GM12878 (cell line): ENCODE measurements at regions not wholly inside any gene's neighbourhood (a gene's known extent, or its start where the extent isn't known, plus 50 kb on each side); places are given as distances from the start of the nearest gene placed in this dataset.

ENCODE experiments used
- ATAC-seq: fragments of 200-7000 bp; cut with Tn5 transposase; 3 replicates; pipeline ENCODE4 v1.9.1; 2020; ENCODE audit warnings: mild to moderate bottlenecking, moderate library complexity
- BruUV-seq: library from RNA; stranded (reverse); fragments of 400-500 nt; replicated peaks from 2 replicates; lab custom pipeline; 2021; lab: Mats Ljungman, UMichigan
- CTCF ChIA-PET: fragments of 300-600 bp; sonication (Branson Sonifier 250); formaldehyde crosslinking; extraction: SDS; loops from one replicate; lab custom pipeline; 2021; ENCODE audit warnings: inconsistent platforms; lab: Yijun Ruan, JAX
- POLR2A ChIA-PET: fragments of 350-600 bp; formaldehyde crosslinking; extraction: SDS; loops from one replicate; lab custom pipeline; 2021; ENCODE audit warnings: inconsistent platforms; lab: Charles Lee
- RAD21 ChIA-PET: fragments of 300-600 bp; sonication (Branson Sonifier 250); formaldehyde crosslinking; loops from one replicate; lab custom pipeline; 2023; ENCODE audit warnings: antibody characterized with exemption; ENCODE audit not compliant: unreplicated experiment; lab: Charles Lee
- SMC1A ChIA-PET: fragments of 300-600 bp; sonication (Branson Sonifier 250); formaldehyde crosslinking; loops from one replicate; lab custom pipeline; 2023; ENCODE audit not compliant: unreplicated experiment, uncharacterized antibody; lab: Charles Lee
- DNase-seq: peaks from one replicate; pipeline ENCODE4 v3.0.0-alpha.2; 2011; ENCODE audit warnings: low read depth, low spot score
- FAIRE-seq: peaks from 3 replicates; lab custom pipeline; 2011; peaks lifted over from hg19 to GRCh38; lab: Jason Lieb, UNC
- H2AFZ ChIP-seq: 2 replicates; pipeline ENCODE4 v1.6.0; 2011; ENCODE audit warnings: low read depth, low read length, control low read depth; ENCODE audit not compliant: control insufficient read depth
- H3K27ac ChIP-seq: 2 replicates; pipeline ENCODE4 v1.5.1; 2011; ENCODE audit warnings: control low read depth; ENCODE audit not compliant: control insufficient read depth, insufficient read depth
- H3K27me3 ChIP-seq, 2 experiments: replicated peaks in 1 of 2; 2 replicates each; pipeline versions ENCODE4 v1.6.0 to v1.6.1; 2011; ENCODE audit warnings: low read length in 1 of 2; ENCODE audit not compliant: control insufficient read depth in 2 of 2, insufficient read depth in 2 of 2
- H3K36me3 ChIP-seq, 2 experiments: 2 replicates each; pipeline ENCODE4 v1.5.1; 2011; ENCODE audit warnings: low read length in 1 of 2; ENCODE audit not compliant: control insufficient read depth in 2 of 2, insufficient read depth in 2 of 2
- H3K4me1 ChIP-seq: 2 replicates; pipeline ENCODE4 v1.6.1; 2011; ENCODE audit warnings: mild to moderate bottlenecking, low read length, moderate library complexity, mixed read lengths; ENCODE audit not compliant: control insufficient read depth, insufficient read depth
- H3K4me2 ChIP-seq: 2 replicates; pipeline ENCODE4 v1.6.0; 2011; ENCODE audit warnings: control low read depth; ENCODE audit not compliant: control insufficient read depth, insufficient read depth
- H3K4me3 ChIP-seq: fragments of 200-600 bp; sonication (generic); 2 replicates; pipeline ENCODE4 v1.5.1; 2016
- H3K79me2 ChIP-seq: 2 replicates; pipeline ENCODE4 v1.6.0; 2011; ENCODE audit warnings: low read length; ENCODE audit not compliant: control insufficient read depth, insufficient read depth
- H3K9ac ChIP-seq: 2 replicates; pipeline ENCODE4 v1.8.0; 2011; ENCODE audit warnings: low read length, control low read depth, mixed read lengths; ENCODE audit not compliant: control insufficient read depth, insufficient read depth
- H3K9me3 ChIP-seq: replicated peaks from 3 replicates; pipeline ENCODE4 v1.5.1; 2011; ENCODE audit warnings: mild to moderate bottlenecking, low read length; ENCODE audit not compliant: control insufficient read depth, insufficient read depth
- H4K20me1 ChIP-seq: 2 replicates; pipeline ENCODE4 v1.6.0; 2011; ENCODE audit not compliant: control insufficient read depth, insufficient read depth
- BACH1 ChIP-seq: fragments of 450-650 bp; IDR thresholded peaks from 2 replicates; pipeline ENCODE4 v1.6.1; 2017; ENCODE audit warnings: mild to moderate bottlenecking, borderline replicate concordance
- EED ChIP-seq: sonication (generic); IDR thresholded peaks from 2 replicates; pipeline ENCODE4 v1.6.1; 2016; ENCODE audit warnings: antibody characterized with exemption, low read depth
- ELK1 ChIP-seq: IDR thresholded peaks from 2 replicates; pipeline ENCODE4 v1.6.1; 2012; ENCODE audit warnings: low read depth, low read length, improper control_type of control experiment
- EP300 ChIP-seq, 2 experiments: fragments of 150-350 bp in 1 of 2; IDR thresholded peaks; 2 replicates each; pipeline ENCODE4 v1.6.1; 2011 to 2012; ENCODE audit warnings: low read depth in 2 of 2, low read length in 2 of 2, borderline replicate concordance in 1 of 2, improper control_type of control experiment in 1 of 2, inconsistent platforms in 1 of 2; ENCODE audit not compliant: control insufficient read depth in 1 of 2
- HDGF ChIP-seq: fragments of 450-650 bp; IDR thresholded peaks from 2 replicates; pipeline ENCODE4 v1.6.1; 2016; ENCODE audit warnings: antibody characterized with exemption
- IKZF2 ChIP-seq, 2 experiments: fragments of 450-650 bp; IDR thresholded peaks; 2 replicates each; pipeline ENCODE4 v1.6.1; 2017; ENCODE audit warnings: mild to moderate bottlenecking in 2 of 2, moderate library complexity in 2 of 2
- IRF4 ChIP-seq: IDR thresholded peaks from 2 replicates; pipeline ENCODE4 v1.6.1; 2011; ENCODE audit warnings: low read depth, low read length
- MYC ChIP-seq: IDR thresholded peaks from 2 replicates; pipeline ENCODE4 v1.6.1; 2011; ENCODE audit warnings: mild to moderate bottlenecking, low read length, moderate library complexity, inconsistent platforms; ENCODE audit not compliant: insufficient read depth, insufficient replicate concordance, insufficient read length, severe bottlenecking
- PAX8 ChIP-seq: fragments of 450-650 bp; IDR thresholded peaks from 2 replicates; pipeline ENCODE4 v1.6.1; 2017; ENCODE audit warnings: mild to moderate bottlenecking, moderate library complexity
- RELA ChIP-seq: fragments of 450-650 bp; IDR thresholded peaks from 2 replicates; pipeline ENCODE4 v1.8.0; 2014; ENCODE audit warnings: borderline replicate concordance; ENCODE audit not compliant: partially characterized antibody
- STAT3 ChIP-seq: IDR thresholded peaks from 2 replicates; pipeline ENCODE4 v1.6.1; 2011; ENCODE audit warnings: low read depth, low read length, improper control_type of control experiment
- ZNF687 ChIP-seq: fragments of 450-650 bp; IDR thresholded peaks from 2 replicates; pipeline ENCODE4 v1.6.1; 2017; ENCODE audit warnings: mild to moderate bottlenecking, moderate library complexity
- WGBS: methylation state at CpG from one replicate; pipeline ENCODE4 v1.1.6; 2016; ENCODE audit warnings: low lambda C conversion rate; ENCODE audit not compliant: insufficient replicate concordance, insufficient coverage; ENCODE audit errors: missing lambda C conversion rate; 5-methylcytosine and 5-hydroxymethylcytosine counted together
- in situ Hi-C: fragments of 300-500 bp; cut with MboI; formaldehyde crosslinking; loops from 9 replicates; pipeline ENCODE4 v1.14.3; 2018; ENCODE audit warnings: mixed read lengths
- intact Hi-C: fragments of 100-400 bp; cut with micrococcal nuclease; formaldehyde crosslinking; loops from one replicate; pipeline ENCODE4 v1.14.2; 2022; ENCODE audit not compliant: unreplicated experiment

GRCh38 chr6:156650896-156651390, 126.2 kb upstream of the ARID1B start:
- H3K9me3 ChIP-seq = no peaks in the 10 kb centered on the region
- H3K27ac ChIP-seq = no peak overlapping the region
- RAD21 ChIA-PET = no interaction called here
- intact Hi-C loops (no loop called here), in situ Hi-C loops (no loop called here)
- H3K4me1 ChIP-seq = peaks cover 6% of the 10 kb centered on the region; the same call in 1 of the 2 replicates
- no peak overlapping the region for H3K9ac ChIP-seq
- TF ChIP-seq IKZF2 (IDR thresholded peaks at IDR 0.05) (no peak), IRF4 (no peak), MYC (no peak), BACH1 (no peak), ELK1 (no peak), PAX8 (no peak), RELA (no peak)
- no peaks in the 10 kb centered on the region for H3K79me2 ChIP-seq
- CTCF ChIA-PET = interaction anchor here (1.1 kb wide), 1 partner anchor 8 kb away, joined by 3 read pairs; no protein-coding TSS in a partner anchor
- DNase-seq = no peak
- no peaks in the 10 kb centered on the region for H3K27me3 ChIP-seq
- H3K4me3 ChIP-seq = no peak overlapping the region
- WGBS = 75% methylated on average over 4 of the region's 4 CpGs
- no peaks in the 10 kb centered on the region for H3K36me3 ChIP-seq
- no peak overlapping the region for H2AFZ ChIP-seq
- POLR2A ChIA-PET = no interaction called here
- SMC1A ChIA-PET = no interaction called here
- H4K20me1 ChIP-seq = no peaks in the 10 kb centered on the region
- FAIRE-seq = no peak
- no peak overlapping the region for H3K4me2 ChIP-seq
- no TSS peak for BruUV-seq
- no peak for ATAC-seq

- WGBS = 73% methylated on average over 6 of the region's 6 CpGs
- no peak for FAIRE-seq
Measured at GRCh38 chr6:156648616-156649015, 128.6 kb upstream of the ARID1B start.

More at GRCh38 chr6:156648616-156649015, 128.6 kb upstream of the ARID1B start:
- CTCF ChIA-PET = no interaction called here
- intact Hi-C loops = no loop called here
- no peak for TF ChIP-seq EED
- no peak for TF ChIP-seq HDGF
- TF ChIP-seq MYC = no peak
- no peak for TF ChIP-seq ZNF687
- no peak for TF ChIP-seq STAT3
- TF ChIP-seq EP300 (IDR thresholded peaks at IDR 0.05; ENCODE audit: borderline replicate concordance in 1 of 2, control insufficient read depth in 1 of 2, low read depth in 2 of 2, low read length in 2 of 2) = no peak
- Histone ChIP-seq H4K20me1 (no peaks in the 10 kb centered on the region), H3K9me3 (no peaks in the 10 kb centered on the region), H3K79me2 (no peaks in the 10 kb centered on the region), H3K36me3 (no peaks in the 10 kb centered on the region), H3K27ac (no peak overlapping the region), H3K4me1 (peaks cover 6% of the 10 kb centered on the region; the same call in 1 of the 2 replicates), H3K4me2 (no peak overlapping the region), H2AFZ (no peak overlapping the region), H3K4me3 (no peak overlapping the region), H3K27me3 (no peaks in the 10 kb centered on the region), H3K9ac (no peak overlapping the region)
- BruUV-seq = no TSS peak
- POLR2A ChIA-PET = interaction anchor here (0.6 kb wide), 1 partner anchor 10 kb away, joined by 3 read pairs; no protein-coding TSS in a partner anchor
- ATAC-seq = no peak
- RAD21 ChIA-PET = no interaction called here
- no peak for DNase-seq
- SMC1A ChIA-PET = no interaction called here
- in situ Hi-C loops = no loop called here
